Tongue (tissue), 1 donor: ENCODE measurements at regions not wholly inside any gene's neighbourhood (a gene's known extent, or its start where the extent isn't known, plus 50 kb on each side); places are given as distances from the start of the nearest gene placed in this dataset.
"Not testable (repeated sequence)": the region's sequence is repeated elsewhere in the genome, so short reads cannot be mapped to it uniquely, and the experiment has no call there.

ENCODE experiments used
- DNase-seq: peaks from one replicate; pipeline ENCODE4 v3.0.0-alpha.2; 2015

- no peak for DNase-seq
Observed at GRCh38 chr4:108454227-108454626, 166.1 kb upstream of the RPL34 start.

- DNase-seq: no peak
Observed at GRCh38 chr4:108453366-108453765, 167.0 kb upstream of the RPL34 start.

GRCh38 chr4:108450236-108450898 is 170.0 kb upstream of the RPL34 start:
- no peak for DNase-seq

- no peak for DNase-seq
Observed at GRCh38 chr4:108449129-108449528, 171.2 kb upstream of the RPL34 start.

GRCh38 chr4:108446556-108446955 is 173.8 kb upstream of the RPL34 start:
- no peak for DNase-seq

GRCh38 chr4:108445716-108446115 is 174.7 kb upstream of the RPL34 start:
- DNase-seq: no peak

GRCh38 chr4:108443585-108443984 is 176.8 kb upstream of the RPL34 start:
- DNase-seq: no peak

- peak; percentile 4 for DNase-seq
Observed at GRCh38 chr4:108433832-108434231, 186.5 kb upstream of the RPL34 start.

- not testable (repeated sequence) for DNase-seq
Observed at GRCh38 chr4:108433394-108433793, 187.0 kb upstream of the RPL34 start.

- no peak for DNase-seq
Observed at GRCh38 chr4:108432418-108432817, 188.0 kb upstream of the RPL34 start.

- DNase-seq: no peak
Observed at GRCh38 chr4:108431986-108432385, 188.4 kb upstream of the RPL34 start.

- no peak for DNase-seq
Observed at GRCh38 chr4:108430921-108431320, 189.5 kb upstream of the RPL34 start.

GRCh38 chr4:108429662-108430061 is 190.7 kb upstream of the RPL34 start:
- DNase-seq: no peak

- DNase-seq: no peak
Observed at GRCh38 chr4:108428923-108429322, 191.5 kb upstream of the RPL34 start.

GRCh38 chr4:108427946-108428485 is 192.4 kb upstream of the RPL34 start:
- DNase-seq: no peak

- DNase-seq: no peak
Observed at GRCh38 chr4:108426493-108426892, 193.9 kb upstream of the RPL34 start.

GRCh38 chr4:108425988-108426387 is 194.4 kb upstream of the RPL34 start:
- no peak for DNase-seq

GRCh38 chr4:108417923-108418322 is 202.5 kb upstream of the RPL34 start:
- no peak for DNase-seq

- no peak for DNase-seq
Observed at GRCh38 chr4:108416831-108417230, 203.5 kb upstream of the RPL34 start.

GRCh38 chr4:108415389-108415788 is 205.0 kb upstream of the RPL34 start:
- no peak for DNase-seq

- DNase-seq: no peak
Observed at GRCh38 chr4:108411836-108412235, 208.5 kb upstream of the RPL34 start.

- DNase-seq: not testable (repeated sequence)
Observed at GRCh38 chr4:108409691-108410090, 210.7 kb upstream of the RPL34 start.

GRCh38 chr4:108405586-108405985 is 214.8 kb upstream of the RPL34 start:
- no peak for DNase-seq

GRCh38 chr4:108400309-108400708 is 220.1 kb upstream of the RPL34 start:
- no peak for DNase-seq
